GM23338 (cell line): ENCODE measurements at regions not wholly inside any gene's neighbourhood (a gene's known extent, or its start where the extent isn't known, plus 50 kb on each side); places are given as distances from the start of the nearest gene placed in this dataset.

Experiments
- ATAC-seq: fragments of 200-7000 bp; cut with Tn5 transposase; 3 replicates; pipeline ENCODE4 v1.9.1; 2020
- DNase-seq: peaks from one replicate; pipeline ENCODE4 v3.0.0-alpha.2; 2015; ENCODE audit warnings: low spot score
- H2AFZ ChIP-seq: fragments of 200-600 bp; sonication (generic); 2 replicates; pipeline ENCODE4 v1.8.0; 2016; ENCODE audit warnings: antibody characterized with exemption, mild to moderate bottlenecking, moderate library complexity
- H3F3A ChIP-seq: fragments of 200-600 bp; sonication (generic); replicated peaks from 2 replicates; pipeline ENCODE4 v1.8.0; 2017; ENCODE audit warnings: antibody characterized with exemption, mixed run types, low read depth
- H3K27ac ChIP-seq: fragments of 200-600 bp; sonication (generic); 2 replicates; pipeline ENCODE4 v1.6.1; 2016; ENCODE audit warnings: low read depth
- H3K27me3 ChIP-seq: fragments of 200-600 bp; sonication (generic); 2 replicates; pipeline ENCODE4 v1.8.0; 2016; ENCODE audit warnings: mild to moderate bottlenecking, mixed run types, moderate library complexity; ENCODE audit not compliant: insufficient read depth
- H3K36me3 ChIP-seq: fragments of 200-600 bp; sonication (generic); 2 replicates; pipeline ENCODE4 v1.8.0; 2016; ENCODE audit warnings: mild to moderate bottlenecking; ENCODE audit not compliant: insufficient read depth
- H3K4me1 ChIP-seq: fragments of 200-600 bp; sonication (generic); 2 replicates; pipeline ENCODE4 v1.8.0; 2016; ENCODE audit warnings: mild to moderate bottlenecking, moderate library complexity; ENCODE audit not compliant: insufficient read depth
- H3K4me2 ChIP-seq: fragments of 200-600 bp; sonication (generic); 2 replicates; pipeline ENCODE4 v1.7.1; 2017; ENCODE audit warnings: mixed run types
- H3K4me3 ChIP-seq: fragments of 200-600 bp; sonication (generic); 2 replicates; pipeline ENCODE4 v1.6.1; 2016; ENCODE audit warnings: mixed run types
- H3K79me2 ChIP-seq: fragments of 200-600 bp; sonication (generic); replicated peaks from 2 replicates; pipeline ENCODE4 v1.8.0; 2017; ENCODE audit warnings: mild to moderate bottlenecking; ENCODE audit not compliant: insufficient read depth
- H3K9me2 ChIP-seq: fragments of 200-600 bp; sonication (generic); 2 replicates; pipeline ENCODE4 v1.8.0; 2017; ENCODE audit not compliant: insufficient read depth
- H4K20me1 ChIP-seq: fragments of 200-600 bp; sonication (generic); replicated peaks from 2 replicates; pipeline ENCODE4 v1.8.0; 2017; ENCODE audit warnings: mild to moderate bottlenecking; ENCODE audit not compliant: insufficient read depth
- H3K27ac Mint-ChIP-seq: 2 replicates; pipeline ENCODE4 v1.8.0; 2020; ENCODE audit warnings: inconsistent platforms, mild to moderate bottlenecking, moderate library complexity, mixed read lengths
- H3K27me3 Mint-ChIP-seq: 3 replicates; pipeline ENCODE4 v1.8.0; 2022; ENCODE audit warnings: low read depth, mild to moderate bottlenecking, moderate library complexity, mixed read lengths, inconsistent platforms; ENCODE audit not compliant: insufficient read depth, poor library complexity
- H3K36me3 Mint-ChIP-seq: 3 replicates; pipeline ENCODE4 v1.8.0; 2021; ENCODE audit warnings: low read depth, mild to moderate bottlenecking, inconsistent platforms, moderate library complexity, mixed read lengths
- H3K4me1 Mint-ChIP-seq: 3 replicates; pipeline ENCODE4 v1.8.0; 2020; ENCODE audit warnings: mild to moderate bottlenecking, inconsistent platforms, mixed read lengths
- H3K4me3 Mint-ChIP-seq: 3 replicates; pipeline ENCODE4 v1.8.0; 2021; ENCODE audit warnings: moderate library complexity, mild to moderate bottlenecking, inconsistent platforms, mixed read lengths
- H3K9me3 Mint-ChIP-seq: 3 replicates; pipeline ENCODE4 v1.8.0; 2020; ENCODE audit warnings: moderate library complexity, mild to moderate bottlenecking, inconsistent platforms, mixed read lengths
- EZH2 ChIP-seq: fragments of 200-600 bp; sonication (generic); IDR thresholded peaks from one replicate; pipeline ENCODE4 v1.8.0; 2017; ENCODE audit warnings: antibody characterized with exemption, mild to moderate bottlenecking, low read depth; ENCODE audit not compliant: unreplicated experiment
- REST ChIP-seq: IDR thresholded peaks from one replicate; pipeline ENCODE4 v1.6.1; 2018; ENCODE audit warnings: antibody characterized with exemption; ENCODE audit not compliant: unreplicated experiment
- ZNF462 ChIP-seq: fragments of 250-450 bp; sonication (Bioruptor Pico); IDR thresholded peaks from 2 replicates; pipeline ENCODE4 v1.5.0; 2020; ENCODE audit warnings: mild to moderate bottlenecking, moderate library complexity

- no peak for ATAC-seq
- Histone ChIP-seq H3K27ac (no peak overlapping the region), H4K20me1 (no peaks in the 10 kb centered on the region), H3K4me3 (no peak overlapping the region), H3F3A (no peaks in the 10 kb centered on the region), H3K79me2 (no peaks in the 10 kb centered on the region), H3K4me1 (peaks cover 15% of the 10 kb centered on the region), H3K4me2 (no peak overlapping the region), H3K27me3 (no peaks in the 10 kb centered on the region), H3K9me2 (no peaks in the 10 kb centered on the region), H3K36me3 (no peaks in the 10 kb centered on the region), H2AFZ (no peak overlapping the region)
- Mint-ChIP-seq H3K4me3 (no peak overlapping the region), H3K36me3 (no peaks in the 10 kb centered on the region), H3K27ac (no peak overlapping the region), H3K9me3 (no peaks in the 10 kb centered on the region), H3K4me1 (peaks cover 11% of the 10 kb centered on the region; the same call in 2 of the 3 replicates), H3K27me3 (peaks cover 2% of the 10 kb centered on the region)
- TF ChIP-seq ZNF462 (CRISPR knock-in tag) (no peak), REST (no peak), EZH2 (no peak)
- DNase-seq = no peak
Measured at GRCh38 chr5:103472830-103473229, 89.8 kb downstream of the NUDT12 start.
